ENCODE measurements at regions not wholly inside any gene's neighbourhood (a gene's known extent, or its start where the extent isn't known, plus 50 kb on each side); places are given as distances from the start of the nearest gene placed in this dataset.
A peak's percentile ranks its signal among the peaks of the same experiment; 100 is the strongest.

GRCh38 chr2:128368437-128369107, 49.9 kb upstream of the HS6ST1 start:
- POLR2A ChIA-PET = no interaction called here
- CTCF ChIA-PET = no interaction called here

DNA sequence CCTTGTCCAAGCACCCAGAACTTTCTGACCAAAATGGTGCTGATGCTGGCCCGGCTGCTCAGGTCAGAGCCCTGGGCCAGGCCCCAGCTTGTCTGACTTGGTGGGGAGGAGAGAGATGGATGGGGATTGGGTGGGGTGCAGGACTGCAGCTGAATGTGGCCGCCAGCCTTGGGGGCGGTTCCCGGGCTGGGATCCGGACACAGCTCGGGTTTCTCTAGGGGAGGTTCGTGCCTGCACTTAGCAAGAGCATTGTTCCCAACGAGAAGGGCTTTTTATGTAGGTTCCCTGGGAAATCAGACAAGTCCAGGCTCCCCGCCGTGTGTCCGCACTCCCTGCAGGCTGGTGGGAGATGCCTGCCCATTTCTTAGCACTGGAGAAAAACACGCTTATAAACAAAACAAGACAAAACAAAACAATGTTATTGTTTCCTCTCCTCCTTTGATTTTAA, 50.5 kb upstream of the HS6ST1 start:
- no peak overlapping the region for H3K4me3 Mint-ChIP-seq
- ChIA-PET POLR2A (no interaction called here), CTCF (no interaction called here)
- no peaks in the 10 kb centered on the region for H3K36me3 Mint-ChIP-seq (ENCODE audit: low read depth)
- H3K27ac Mint-ChIP-seq = no peak overlapping the region
- H3K4me1 Mint-ChIP-seq = peaks cover 8% of the 10 kb centered on the region
- no peaks in the 10 kb centered on the region for H3K27me3 Mint-ChIP-seq
- no peak for DNase-seq
- H3K9me3 Mint-ChIP-seq = no peaks in the 10 kb centered on the region

More at GRCh38 chr2:128368437-128369107, 49.9 kb upstream of the HS6ST1 start:
- H3K9me3 Mint-ChIP-seq = no peaks in the 10 kb centered on the region
- no peaks in the 10 kb centered on the region for H3K27me3 Mint-ChIP-seq
- H3K27ac Mint-ChIP-seq = no peak overlapping the region
- peaks cover 8% of the 10 kb centered on the region for H3K4me1 Mint-ChIP-seq
- no peak for DNase-seq
- no peaks in the 10 kb centered on the region for H3K36me3 Mint-ChIP-seq (ENCODE audit: low read depth)
- no peak overlapping the region for H3K4me3 Mint-ChIP-seq

GRCh38 chr2:128369602-128370467, 51.2 kb upstream of the HS6ST1 start:
- no peak for DNase-seq
- no peaks in the 10 kb centered on the region for H3K27me3 Mint-ChIP-seq
- H3K4me1 Mint-ChIP-seq = peaks cover 8% of the 10 kb centered on the region
- no peaks in the 10 kb centered on the region for H3K9me3 Mint-ChIP-seq
- H3K36me3 Mint-ChIP-seq (ENCODE audit: low read depth) = no peaks in the 10 kb centered on the region
- H3K27ac Mint-ChIP-seq = no peak overlapping the region
- POLR2A ChIA-PET = no interaction called here
- no peak overlapping the region for H3K4me3 Mint-ChIP-seq
- CTCF ChIA-PET = no interaction called here

DNA sequence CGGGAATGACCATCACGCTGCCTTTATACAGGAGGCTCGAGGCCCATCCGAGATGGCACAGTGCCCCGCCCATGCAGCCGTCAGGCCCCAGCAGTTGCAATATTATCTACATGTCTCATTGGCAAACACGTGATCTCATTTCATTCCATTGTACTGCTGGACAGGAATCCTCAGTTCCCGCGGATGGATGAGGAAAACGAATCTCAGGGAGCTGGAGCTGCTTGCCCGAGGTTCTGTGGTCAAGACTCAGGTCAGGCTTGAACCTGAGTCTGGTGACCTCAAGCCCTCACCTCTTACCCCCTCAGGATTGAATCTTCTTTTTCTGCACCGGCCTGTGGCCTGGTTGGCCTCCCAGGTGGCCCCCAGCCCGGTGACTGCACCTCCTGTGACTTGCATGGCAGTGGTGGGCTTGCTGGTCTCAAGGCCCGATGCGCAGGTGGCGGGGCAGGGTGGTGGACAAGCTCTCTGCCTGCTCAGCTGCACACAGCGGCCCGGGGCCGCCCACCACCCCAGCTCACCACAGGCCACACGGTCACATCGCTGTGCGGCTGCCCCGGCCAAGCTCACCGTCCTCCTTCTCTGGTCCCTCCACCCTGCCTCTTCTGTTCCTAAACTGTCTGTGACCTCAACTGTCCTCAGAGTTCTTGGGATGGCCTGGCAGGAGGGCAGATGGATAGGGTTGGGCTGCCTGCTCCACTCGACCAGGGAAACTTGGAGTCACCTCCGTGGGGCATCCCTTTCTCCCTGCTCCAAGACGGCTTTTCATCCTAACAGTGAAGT, 52.0 kb upstream of the HS6ST1 start:
- no peak for DNase-seq
- H3K27ac Mint-ChIP-seq = no peak overlapping the region
- no peak overlapping the region for H3K4me3 Mint-ChIP-seq
- H3K27me3 Mint-ChIP-seq = no peaks in the 10 kb centered on the region
- ChIA-PET CTCF (no interaction called here), POLR2A (no interaction called here)
- peaks cover 8% of the 10 kb centered on the region for H3K4me1 Mint-ChIP-seq
- H3K36me3 Mint-ChIP-seq (ENCODE audit: low read depth) = no peaks in the 10 kb centered on the region
- H3K9me3 Mint-ChIP-seq = no peaks in the 10 kb centered on the region

DNA sequence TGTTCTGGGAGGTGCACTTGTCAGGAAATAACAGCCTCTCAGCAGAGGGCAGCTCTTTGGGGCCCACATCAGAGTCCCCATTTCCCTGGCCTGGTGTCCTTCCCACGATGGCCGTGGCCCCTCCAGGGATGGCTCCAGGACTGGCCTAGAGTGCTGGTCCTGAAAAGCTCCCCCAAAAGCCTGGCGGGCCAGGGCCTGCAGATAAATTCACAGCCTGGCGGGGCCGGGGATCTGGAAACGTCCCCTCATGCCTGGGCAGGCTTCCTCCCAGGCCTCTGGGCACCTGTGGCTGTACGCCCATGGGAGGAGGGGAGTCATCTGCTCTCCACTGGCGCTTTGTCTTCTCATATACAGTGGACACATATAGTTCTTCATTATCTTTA, 52.6 kb upstream of the HS6ST1 start:
- H3K4me1 Mint-ChIP-seq = peaks cover 8% of the 10 kb centered on the region
- no peaks in the 10 kb centered on the region for H3K36me3 Mint-ChIP-seq (ENCODE audit: low read depth)
- ChIA-PET POLR2A (no interaction called here), CTCF (no interaction called here)
- H3K9me3 Mint-ChIP-seq = no peaks in the 10 kb centered on the region
- no peak overlapping the region for H3K27ac Mint-ChIP-seq
- no peak overlapping the region for H3K4me3 Mint-ChIP-seq
- no peaks in the 10 kb centered on the region for H3K27me3 Mint-ChIP-seq
- no peak for DNase-seq

GRCh38 chr2:128371648-128372345, 53.1 kb upstream of the HS6ST1 start:
- no peaks in the 10 kb centered on the region for H3K9me3 Mint-ChIP-seq
- DNase-seq = no peak
- no peaks in the 10 kb centered on the region for H3K27me3 Mint-ChIP-seq
- CTCF ChIA-PET = no interaction called here
- H3K4me3 Mint-ChIP-seq = no peak overlapping the region
- peaks cover 8% of the 10 kb centered on the region for H3K4me1 Mint-ChIP-seq
- POLR2A ChIA-PET = no interaction called here
- H3K27ac Mint-ChIP-seq = no peak overlapping the region
- no peaks in the 10 kb centered on the region for H3K36me3 Mint-ChIP-seq (ENCODE audit: low read depth)

- H3K27ac Mint-ChIP-seq = peak overlapping the region; percentile 11
- H3K9me3 Mint-ChIP-seq = no peaks in the 10 kb centered on the region
- no peak overlapping the region for H3K4me3 Mint-ChIP-seq
- no peaks in the 10 kb centered on the region for H3K36me3 Mint-ChIP-seq (ENCODE audit: low read depth)
- POLR2A ChIA-PET = no interaction called here
- peak; percentile 9 for DNase-seq
- peaks cover 8% of the 10 kb centered on the region for H3K4me1 Mint-ChIP-seq
- CTCF ChIA-PET = no interaction called here
- H3K27me3 Mint-ChIP-seq = no peaks in the 10 kb centered on the region
Measured at GRCh38 chr2:128372621-128373341, 54.1 kb upstream of the HS6ST1 start.

DNA sequence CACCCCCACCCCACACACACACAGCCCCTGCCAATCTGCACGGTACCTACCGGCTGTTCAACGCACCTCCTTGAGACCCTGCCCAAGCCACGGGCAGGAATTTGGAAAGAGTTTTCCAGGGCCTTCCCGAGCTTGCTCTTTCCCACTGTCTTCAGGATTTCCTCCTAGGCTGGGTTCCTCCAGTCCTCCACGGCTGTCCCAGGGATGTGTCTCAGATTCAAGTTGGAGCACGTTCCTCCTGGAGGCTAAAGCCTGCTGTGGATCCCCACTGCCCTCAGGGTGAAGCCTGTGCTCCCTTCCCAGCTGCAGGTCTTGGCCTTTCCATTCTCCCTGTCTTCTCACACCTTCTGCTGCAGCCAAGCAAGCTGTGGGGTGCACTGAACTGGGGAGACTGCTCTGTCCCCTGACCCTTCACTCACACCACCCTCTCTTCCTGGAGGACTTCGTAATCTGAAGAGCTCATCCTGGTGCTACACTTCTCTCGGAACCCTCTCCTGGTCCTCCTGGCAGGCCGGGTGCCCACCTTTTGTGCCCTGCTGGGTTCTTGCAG, 54.9 kb upstream of the HS6ST1 start:
- peaks cover 8% of the 10 kb centered on the region for H3K4me1 Mint-ChIP-seq
- no peak for DNase-seq
- H3K27me3 Mint-ChIP-seq = no peaks in the 10 kb centered on the region

GRCh38 chr2:128374001-128374710, 55.5 kb upstream of the HS6ST1 start:
- Mint-ChIP-seq H3K4me3 (no peak overlapping the region), H3K27me3 (no peaks in the 10 kb centered on the region), H3K27ac (no peak overlapping the region), H3K36me3 (ENCODE audit: low read depth) (no peaks in the 10 kb centered on the region), H3K9me3 (no peaks in the 10 kb centered on the region), H3K4me1 (peaks cover 8% of the 10 kb centered on the region)
- POLR2A ChIA-PET = no interaction called here
- CTCF ChIA-PET = no interaction called here
- no peak for DNase-seq

More for the DNA sequence above, 54.9 kb upstream of the HS6ST1 start:
- H3K27ac Mint-ChIP-seq = no peak overlapping the region
- H3K36me3 Mint-ChIP-seq (ENCODE audit: low read depth) = no peaks in the 10 kb centered on the region
- H3K4me3 Mint-ChIP-seq = no peak overlapping the region
- no peaks in the 10 kb centered on the region for H3K9me3 Mint-ChIP-seq
- CTCF ChIA-PET = no interaction called here
- POLR2A ChIA-PET = no interaction called here

DNA sequence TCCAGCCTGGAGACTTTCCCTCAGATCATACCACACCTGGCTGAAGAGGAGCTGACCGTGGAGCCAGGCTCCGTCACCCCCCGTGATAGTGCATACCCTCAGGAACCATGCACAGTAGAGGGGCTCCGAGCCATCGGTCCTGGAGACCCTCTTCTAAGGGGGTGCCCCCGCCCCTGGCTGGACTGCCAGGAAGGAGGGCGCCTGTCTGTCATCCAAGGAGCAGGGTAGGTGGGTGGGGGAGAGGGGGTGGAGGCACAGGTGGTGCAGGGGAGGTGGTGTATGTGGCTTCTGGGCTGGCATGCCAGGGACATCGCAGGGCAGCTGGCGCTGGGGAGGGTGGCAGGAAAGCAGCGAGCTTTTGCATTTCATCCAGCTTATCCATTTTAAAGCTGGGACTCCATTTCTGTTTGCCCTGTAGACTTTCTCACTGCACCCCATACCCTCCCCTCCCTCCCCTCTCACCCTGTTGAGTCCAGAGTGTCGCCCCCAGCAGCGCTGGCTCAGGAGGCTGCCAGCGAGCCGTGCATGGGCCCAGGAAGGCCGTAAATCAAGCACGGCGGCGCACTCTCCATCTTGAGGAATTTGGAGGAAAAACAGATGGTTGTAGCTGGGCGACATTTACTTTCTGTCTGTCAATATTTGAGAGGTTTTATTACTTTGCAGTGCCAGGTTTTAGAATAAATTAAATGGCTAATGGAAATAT, 56.2 kb upstream of the HS6ST1 start:
- no peaks in the 10 kb centered on the region for H3K9me3 Mint-ChIP-seq
- DNase-seq = no peak

DNA sequence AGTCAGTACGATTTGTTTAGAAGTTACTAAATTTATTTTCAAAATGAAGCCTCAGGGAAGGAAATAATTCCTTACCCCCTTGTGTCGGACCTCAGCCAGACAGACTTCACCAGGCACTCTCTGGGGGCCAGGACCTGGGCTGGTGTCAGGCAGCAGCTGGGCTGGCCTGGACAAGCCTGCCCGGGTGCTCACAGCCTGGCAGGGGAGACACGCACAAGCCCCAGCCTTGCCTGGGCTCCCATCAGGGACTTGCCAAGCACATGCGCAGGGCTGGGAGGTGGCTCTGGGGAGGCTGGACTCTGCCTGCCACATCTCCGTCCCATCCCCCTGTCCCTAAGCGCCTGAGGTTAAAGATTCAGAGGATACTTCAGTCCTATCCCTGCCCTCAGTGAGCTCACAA, 56.8 kb upstream of the HS6ST1 start:
- H3K27me3 Mint-ChIP-seq = no peaks in the 10 kb centered on the region
- no peak overlapping the region for H3K4me3 Mint-ChIP-seq
- no peak overlapping the region for H3K27ac Mint-ChIP-seq
- DNase-seq = no peak
- H3K36me3 Mint-ChIP-seq (ENCODE audit: low read depth) = no peaks in the 10 kb centered on the region
- H3K4me1 Mint-ChIP-seq = peaks cover 8% of the 10 kb centered on the region
- no peaks in the 10 kb centered on the region for H3K9me3 Mint-ChIP-seq
- ChIA-PET CTCF (no interaction called here), POLR2A (no interaction called here)

More for the DNA sequence above, 56.2 kb upstream of the HS6ST1 start:
- Mint-ChIP-seq H3K4me1 (peaks cover 8% of the 10 kb centered on the region), H3K4me3 (no peak overlapping the region), H3K27ac (no peak overlapping the region), H3K27me3 (no peaks in the 10 kb centered on the region), H3K36me3 (ENCODE audit: low read depth) (no peaks in the 10 kb centered on the region)
- ChIA-PET POLR2A (no interaction called here), CTCF (no interaction called here)
